ENCODE measurements at regions not wholly inside any gene's neighbourhood (a gene's known extent, or its start where the extent isn't known, plus 50 kb on each side); places are given as distances from the start of the nearest gene placed in this dataset.

DNA sequence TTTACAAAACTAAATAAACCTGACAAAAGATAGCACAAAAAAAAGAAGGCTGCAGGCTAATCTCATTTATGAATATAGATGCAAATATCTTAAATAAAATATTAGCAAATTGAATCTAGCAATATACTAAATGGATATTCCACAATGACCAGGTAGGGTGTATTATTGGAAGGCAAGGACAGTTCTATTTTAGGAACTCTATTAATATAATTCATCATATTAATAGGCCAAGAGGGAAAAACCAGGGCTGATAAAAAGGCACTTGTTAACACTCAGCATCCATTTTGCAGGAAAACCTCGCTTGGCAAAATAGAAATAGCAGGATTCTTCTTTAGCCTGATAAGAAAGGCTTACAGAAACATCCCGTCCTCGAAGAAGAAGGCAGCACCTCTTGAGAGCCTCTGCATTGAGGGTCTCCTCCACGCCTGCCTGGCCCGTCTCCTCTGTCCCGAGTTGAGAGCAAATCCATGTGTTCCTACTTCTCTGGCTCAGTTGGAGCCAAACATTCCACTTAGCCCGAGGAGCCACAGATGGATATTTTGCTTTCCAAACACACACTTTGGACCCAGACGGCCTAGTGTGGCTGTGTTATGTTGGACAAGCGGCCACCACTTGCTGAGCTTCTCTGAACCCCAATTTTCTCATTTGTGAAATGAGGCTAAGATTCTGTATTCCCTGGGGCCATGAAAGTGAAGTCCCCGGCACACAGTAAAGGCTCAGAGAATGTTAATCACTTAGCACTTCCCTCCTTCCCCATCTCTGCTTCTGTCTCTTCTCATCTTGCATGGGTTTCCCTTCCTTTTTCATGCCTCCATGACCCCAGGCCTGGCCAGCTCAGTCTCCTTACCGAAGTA, 181.8 kb upstream of the MVB12B start:
- no peak for TF ChIP-seq CTCF (IDR thresholded peaks at IDR 0.05; ENCODE audit: low read depth, low read length)
- DNase-seq, result no peak
- Histone ChIP-seq H3K9me3 (ENCODE audit: severe bottlenecking) (no peaks in the 10 kb centered on the region), H3K27ac (no peak overlapping the region), H3K36me3 (no peaks in the 10 kb centered on the region), H3K27me3 (ENCODE audit: insufficient read depth, low read depth, severe bottlenecking) (no peaks in the 10 kb centered on the region), H3K4me3 (ENCODE audit: low read depth, low read length) (no peak overlapping the region)

DNA sequence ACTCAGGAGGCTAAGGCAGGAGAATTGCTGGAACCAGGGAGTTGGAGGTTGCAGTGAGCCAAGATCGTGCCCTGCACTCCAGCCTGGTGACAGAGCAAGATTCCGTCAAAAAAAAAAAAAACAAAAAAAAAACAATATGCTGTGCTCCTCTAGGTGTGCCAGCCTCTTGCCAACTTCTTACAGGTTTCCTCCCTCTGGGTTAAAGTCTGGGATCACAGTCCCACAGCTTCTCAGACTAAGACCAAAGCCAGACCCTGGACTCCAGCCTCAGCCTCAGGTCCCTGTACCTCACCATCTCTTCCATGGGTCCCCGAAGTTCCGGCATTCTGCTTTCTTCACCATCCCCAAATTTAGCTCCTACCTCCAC, 180.8 kb upstream of the MVB12B start:
- H3K27ac ChIP-seq, result no peak overlapping the region
- no peak overlapping the region for H3K4me3 ChIP-seq (ENCODE audit: low read depth, low read length)
- TF ChIP-seq CTCF (IDR thresholded peaks at IDR 0.05; ENCODE audit: low read depth, low read length), result no peak
- H3K9me3 ChIP-seq (ENCODE audit: severe bottlenecking), result no peaks in the 10 kb centered on the region
- DNase-seq, result no peak
- no peaks in the 10 kb centered on the region for H3K36me3 ChIP-seq
- H3K27me3 ChIP-seq (ENCODE audit: insufficient read depth, low read depth, severe bottlenecking), result no peaks in the 10 kb centered on the region

GRCh38 chr9:126146254-126147145, 180.1 kb upstream of the MVB12B start:
- H3K9me3 ChIP-seq (ENCODE audit: severe bottlenecking), result no peaks in the 10 kb centered on the region
- H3K27ac ChIP-seq, result no peak overlapping the region
- no peaks in the 10 kb centered on the region for H3K27me3 ChIP-seq (ENCODE audit: insufficient read depth, low read depth, severe bottlenecking)
- TF ChIP-seq CTCF (IDR thresholded peaks at IDR 0.05; ENCODE audit: low read depth, low read length), result peak; percentile 75
- H3K36me3 ChIP-seq, result no peaks in the 10 kb centered on the region
- H3K4me3 ChIP-seq (ENCODE audit: low read depth, low read length), result no peak overlapping the region
- DNase-seq, result peak; percentile 78

GRCh38 chr9:126147186-126147935, 179.3 kb upstream of the MVB12B start:
- no peak for TF ChIP-seq CTCF (IDR thresholded peaks at IDR 0.05; ENCODE audit: low read depth, low read length)
- no peak overlapping the region for H3K27ac ChIP-seq
- H3K9me3 ChIP-seq (ENCODE audit: severe bottlenecking), result no peaks in the 10 kb centered on the region
- DNase-seq, result no peak
- H3K4me3 ChIP-seq (ENCODE audit: low read depth, low read length), result no peak overlapping the region
- no peaks in the 10 kb centered on the region for H3K27me3 ChIP-seq (ENCODE audit: insufficient read depth, low read depth, severe bottlenecking)
- H3K36me3 ChIP-seq, result no peaks in the 10 kb centered on the region

DNA sequence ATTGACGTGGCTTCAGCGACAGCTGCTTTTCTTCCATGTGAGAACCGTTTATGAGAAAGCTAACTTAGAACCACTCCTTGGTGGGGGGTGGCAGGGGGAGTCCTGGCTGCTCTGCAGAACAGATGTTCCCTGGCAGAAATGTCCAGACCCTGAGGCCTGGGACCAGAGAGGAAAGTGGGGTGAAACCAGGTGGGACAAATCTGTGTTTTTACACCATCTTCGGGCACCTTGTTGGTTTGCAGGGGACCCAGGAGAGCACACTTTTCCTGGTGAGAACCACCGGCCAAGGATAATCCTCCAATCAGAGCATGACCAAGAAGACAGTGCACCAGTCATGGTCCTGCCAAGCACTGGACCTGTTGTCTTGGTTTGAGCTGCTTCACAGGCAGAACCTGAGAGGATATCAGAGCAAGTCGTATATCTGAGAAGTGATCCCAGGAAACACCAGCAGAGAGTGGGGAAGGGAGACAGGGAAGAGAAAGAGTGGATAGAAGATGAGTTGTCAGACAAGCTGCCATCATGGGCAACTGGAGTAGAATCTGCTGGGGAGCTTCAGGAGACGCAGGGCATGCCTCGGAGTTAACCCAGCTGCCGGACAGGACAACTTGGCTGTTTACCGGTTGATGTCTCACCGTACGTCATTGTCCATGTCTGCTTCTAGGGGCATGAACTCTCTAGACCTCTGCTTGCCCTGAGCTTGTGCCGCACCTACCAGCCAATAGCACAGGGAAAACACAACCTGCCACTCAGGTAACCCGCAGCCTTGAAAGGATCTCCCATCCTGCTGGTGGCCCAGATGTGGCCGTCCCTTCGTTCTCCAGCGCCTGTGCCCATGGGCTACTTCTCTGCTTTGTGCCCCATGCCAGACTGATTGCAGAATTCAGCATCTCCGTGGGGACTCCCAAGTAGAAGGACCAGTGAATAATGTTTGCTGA, 178.4 kb upstream of the MVB12B start:
- Histone ChIP-seq H3K27ac (no peak overlapping the region), H3K27me3 (ENCODE audit: insufficient read depth, low read depth, severe bottlenecking) (no peaks in the 10 kb centered on the region), H3K4me3 (ENCODE audit: low read depth, low read length) (no peak overlapping the region), H3K9me3 (ENCODE audit: severe bottlenecking) (no peaks in the 10 kb centered on the region), H3K36me3 (no peaks in the 10 kb centered on the region)
- no peak for TF ChIP-seq CTCF (IDR thresholded peaks at IDR 0.05; ENCODE audit: low read depth, low read length)
- no peak for DNase-seq
